ENCODE measurements at regions not wholly inside any gene's neighbourhood (a gene's known extent, or its start where the extent isn't known, plus 50 kb on each side); places are given as distances from the start of the nearest gene placed in this dataset.

GRCh38 chr12:76622915-76623314 lies 63.3 kb upstream of the OSBPL8 start:
- Histone ChIP-seq H3K27ac (no peak overlapping the region), H3K4me1 (no peaks in the 10 kb centered on the region), H3K27me3 (no peaks in the 10 kb centered on the region), H3K36me3 (no peaks in the 10 kb centered on the region), H3K9me3 (no peaks in the 10 kb centered on the region), H3K4me3 (no peak overlapping the region)
- no peak for TF ChIP-seq CTCF (IDR thresholded peaks at IDR 0.05)
- no peak for TF ChIP-seq POLR2A (IDR thresholded peaks at IDR 0.05)
- no peak for TF ChIP-seq POLR2AphosphoS5 (IDR thresholded peaks at IDR 0.05)
- DNase-seq (ENCODE audit: low spot score in 2 of 2): no peak
- intact Hi-C loops (cut with DNase I; ENCODE audit: low total_unique reads): loop anchor here (10.0 kb wide), 1 partner anchor 162 kb away; no protein-coding TSS in a partner anchor

- H3K27ac ChIP-seq: no peak overlapping the region
- H3K27me3 ChIP-seq: no peaks in the 10 kb centered on the region
- no peaks in the 10 kb centered on the region for H3K36me3 ChIP-seq
- no peaks in the 10 kb centered on the region for H3K9me3 ChIP-seq
- intact Hi-C loops (cut with DNase I; ENCODE audit: low total_unique reads): loop anchor here (10.0 kb wide), 1 partner anchor 161 kb away; no protein-coding TSS in a partner anchor
- no peak for DNase-seq (ENCODE audit: low spot score in 2 of 2)
- H3K4me1 ChIP-seq: no peaks in the 10 kb centered on the region
- TF ChIP-seq POLR2A (IDR thresholded peaks at IDR 0.05): no peak
- no peak for TF ChIP-seq CTCF (IDR thresholded peaks at IDR 0.05)
- no peak for TF ChIP-seq POLR2AphosphoS5 (IDR thresholded peaks at IDR 0.05)
- H3K4me3 ChIP-seq: no peak overlapping the region
Measured at GRCh38 chr12:76623931-76624330, 64.4 kb upstream of the OSBPL8 start.

- no peak for DNase-seq (ENCODE audit: low spot score in 2 of 2)
- H3K9me3 ChIP-seq: no peaks in the 10 kb centered on the region
- no peaks in the 10 kb centered on the region for H3K36me3 ChIP-seq
- no peaks in the 10 kb centered on the region for H3K4me1 ChIP-seq
- no peak for TF ChIP-seq CTCF (IDR thresholded peaks at IDR 0.05)
- intact Hi-C loops (cut with DNase I; ENCODE audit: low total_unique reads): loop anchor here (10.0 kb wide), 1 partner anchor 157 kb away; no protein-coding TSS in a partner anchor
- H3K27me3 ChIP-seq: no peaks in the 10 kb centered on the region
- no peak overlapping the region for H3K27ac ChIP-seq
- H3K4me3 ChIP-seq: no peak overlapping the region
Measured at GRCh38 chr12:76627346-76628135, 68.0 kb upstream of the OSBPL8 start.

GRCh38 chr12:76628745-76629144 lies 69.2 kb upstream of the OSBPL8 start:
- Histone ChIP-seq H3K27me3 (no peaks in the 10 kb centered on the region), H3K36me3 (no peaks in the 10 kb centered on the region), H3K9me3 (no peaks in the 10 kb centered on the region), H3K27ac (no peak overlapping the region), H3K4me1 (no peaks in the 10 kb centered on the region), H3K4me3 (no peak overlapping the region)
- TF ChIP-seq POLR2A (IDR thresholded peaks at IDR 0.05): no peak
- TF ChIP-seq CTCF (IDR thresholded peaks at IDR 0.05): no peak
- TF ChIP-seq POLR2AphosphoS5 (IDR thresholded peaks at IDR 0.05): no peak
- intact Hi-C loops (cut with DNase I; ENCODE audit: low total_unique reads): loop anchor here (10.0 kb wide), 1 partner anchor 156 kb away; no protein-coding TSS in a partner anchor
- no peak for DNase-seq (ENCODE audit: low spot score in 2 of 2)

- no peak overlapping the region for H3K27ac ChIP-seq
- H3K36me3 ChIP-seq: no peaks in the 10 kb centered on the region
- TF ChIP-seq CTCF (IDR thresholded peaks at IDR 0.05): no peak
- TF ChIP-seq POLR2A (IDR thresholded peaks at IDR 0.05): no peak
- no peak for TF ChIP-seq POLR2AphosphoS5 (IDR thresholded peaks at IDR 0.05)
- H3K27me3 ChIP-seq: no peaks in the 10 kb centered on the region
- intact Hi-C loops (cut with DNase I; ENCODE audit: low total_unique reads): no loop called here
- H3K9me3 ChIP-seq: no peaks in the 10 kb centered on the region
- H3K4me3 ChIP-seq: no peak overlapping the region
- no peaks in the 10 kb centered on the region for H3K4me1 ChIP-seq
- no peak for DNase-seq (ENCODE audit: low spot score in 2 of 2)
Measured at GRCh38 chr12:76631741-76632140, 72.2 kb upstream of the OSBPL8 start.
